ENCODE measurements at regions not wholly inside any gene's neighbourhood (a gene's known extent, or its start where the extent isn't known, plus 50 kb on each side); places are given as distances from the start of the nearest gene placed in this dataset.

GRCh38 chr1:232227306-232227705, 402.6 kb downstream of the SIPA1L2 start:
- no peak for DNase-seq

- DNase-seq: peak in 2 of 5 experiments; percentile 20 to 81
Measured at GRCh38 chr1:232226197-232226712, 403.7 kb downstream of the SIPA1L2 start.

GRCh38 chr1:232225336-232226131, 404.4 kb downstream of the SIPA1L2 start:
- DNase-seq: no peak

GRCh38 chr1:232223887-232224286, 406.0 kb downstream of the SIPA1L2 start:
- no peak for DNase-seq

GRCh38 chr1:232223183-232223708, 406.7 kb downstream of the SIPA1L2 start:
- DNase-seq: no peak

GRCh38 chr1:232222614-232223013, 407.3 kb downstream of the SIPA1L2 start:
- DNase-seq: peak in 2 of 5 experiments; percentile 6 to 38

GRCh38 chr1:232221802-232222499, 408.0 kb downstream of the SIPA1L2 start:
- no peak for DNase-seq

- DNase-seq: no peak
Measured at GRCh38 chr1:232218955-232219865, 410.7 kb downstream of the SIPA1L2 start.

GRCh38 chr1:232213928-232214327, 416.0 kb downstream of the SIPA1L2 start:
- no peak for DNase-seq

GRCh38 chr1:232212253-232212652, 417.7 kb downstream of the SIPA1L2 start:
- no peak for DNase-seq

GRCh38 chr1:232211149-232211548, 418.8 kb downstream of the SIPA1L2 start:
- DNase-seq: no peak

- DNase-seq: no peak
Measured at GRCh38 chr1:232209357-232209756, 420.6 kb downstream of the SIPA1L2 start.

GRCh38 chr1:232207073-232207866, 422.7 kb downstream of the SIPA1L2 start:
- DNase-seq: no peak

- DNase-seq: no peak
Measured at GRCh38 chr1:232204269-232204668, 425.7 kb downstream of the SIPA1L2 start.

- no peak for DNase-seq
Measured at GRCh38 chr1:232201024-232201423, 428.9 kb downstream of the SIPA1L2 start.

GRCh38 chr1:232196042-232196441, 433.9 kb downstream of the SIPA1L2 start:
- DNase-seq: no peak

- no peak for DNase-seq
Measured at GRCh38 chr1:232194424-232194823, 435.5 kb downstream of the SIPA1L2 start.

- DNase-seq: no peak
Measured at GRCh38 chr1:232193451-232193783, 436.5 kb downstream of the SIPA1L2 start.

GRCh38 chr1:232192781-232193450, 437.0 kb downstream of the SIPA1L2 start:
- no peak for DNase-seq

GRCh38 chr1:232191560-232191959, 438.4 kb downstream of the SIPA1L2 start:
- DNase-seq: no peak

- no peak for DNase-seq
Measured at GRCh38 chr1:232188318-232188717, 441.6 kb downstream of the SIPA1L2 start.
